22Rv1 (cell line): ENCODE measurements at regions not wholly inside any gene's neighbourhood (a gene's known extent, or its start where the extent isn't known, plus 50 kb on each side); places are given as distances from the start of the nearest gene placed in this dataset.

ENCODE experiments used
- CTCF ChIP-seq: fragments of 450-650 bp; IDR thresholded peaks from 2 replicates; pipeline ENCODE4 v1.5.1; 2017; ENCODE audit warnings: mild to moderate bottlenecking
- ZFX ChIP-seq: fragments of 450-650 bp; IDR thresholded peaks from 2 replicates; pipeline ENCODE4 v1.6.1; 2017; ENCODE audit warnings: antibody characterized with exemption, borderline replicate concordance

DNA sequence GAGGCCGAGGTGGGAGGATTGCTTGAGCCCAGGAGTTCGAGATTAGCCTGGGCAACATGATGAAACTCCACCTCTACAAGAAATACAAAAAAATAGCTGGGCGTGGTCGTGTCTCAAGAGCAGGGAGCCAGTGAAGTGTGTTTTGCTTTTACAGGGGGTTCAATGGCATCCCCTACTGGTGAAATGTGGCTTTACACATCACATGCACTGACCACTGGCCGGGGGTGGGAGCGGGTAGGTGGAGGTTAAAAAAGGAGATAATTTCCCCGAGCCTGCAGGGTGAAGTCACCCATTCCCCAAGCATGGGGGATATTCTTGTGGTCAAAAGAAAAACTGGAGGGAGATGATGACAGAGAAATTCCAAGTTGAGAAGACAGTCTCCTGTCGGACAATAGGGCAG, 63.6 kb upstream of the PWP1 start:
- peak; percentile 81 for TF ChIP-seq CTCF
- no peak for TF ChIP-seq ZFX
